D721Med (cell line): ENCODE measurements at regions not wholly inside any gene's neighbourhood (a gene's known extent, or its start where the extent isn't known, plus 50 kb on each side); places are given as distances from the start of the nearest gene placed in this dataset.

Experiments used
- DNase-seq: peaks from one replicate; pipeline ENCODE4 v3.0.0; 2011; ENCODE audit warnings: low spot score; ENCODE audit not compliant: insufficient read length
- FAIRE-seq: peaks from 2 replicates; lab custom pipeline; 2011; peaks lifted over from hg19 to GRCh38; lab: Jason Lieb, UNC
- CTCF ChIP-seq: IDR thresholded peaks from 2 replicates; pipeline ENCODE4 v1.5.1; 2012; ENCODE audit warnings: mild to moderate bottlenecking, control low read depth; ENCODE audit not compliant: insufficient read depth; ENCODE audit errors: missing control alignments

- no peak for FAIRE-seq
These were observed 436.8 kb upstream of the CNTN4 start for GRCh38 chr3:1661839-1662238.

GRCh38 chr3:1664266-1664665 is 434.4 kb upstream of the CNTN4 start:
- no peak for TF ChIP-seq CTCF
- FAIRE-seq = peak; percentile 6
- no peak for DNase-seq

More at GRCh38 chr3:1661839-1662238, 436.8 kb upstream of the CNTN4 start:
- no peak for DNase-seq
- TF ChIP-seq CTCF = no peak

- no peak for DNase-seq
- no peak for FAIRE-seq
- TF ChIP-seq CTCF = no peak
These were observed 431.8 kb upstream of the CNTN4 start for GRCh38 chr3:1666865-1667264.

- no peak for DNase-seq
- FAIRE-seq = no peak
- no peak for TF ChIP-seq CTCF
These were observed 421.0 kb upstream of the CNTN4 start for GRCh38 chr3:1677576-1678156.

- TF ChIP-seq CTCF = no peak
- FAIRE-seq (no peak), DNase-seq (no peak)
These were observed 406.2 kb upstream of the CNTN4 start for GRCh38 chr3:1692428-1692827.

GRCh38 chr3:1693145-1693544 is 405.5 kb upstream of the CNTN4 start:
- TF ChIP-seq CTCF = no peak
- FAIRE-seq (no peak), DNase-seq (no peak)

GRCh38 chr3:1696669-1697275 is 401.9 kb upstream of the CNTN4 start:
- DNase-seq (no peak), FAIRE-seq (no peak)
- TF ChIP-seq CTCF = no peak
